Hematopoietic multipotent progenitor cell treated with erythropoietin and hydrocortisone succinate and interleukin-3 and kit ligand, for 15 days (in vitro differentiated cells): ENCODE measurements at regions not wholly inside any gene's neighbourhood (a gene's known extent, or its start where the extent isn't known, plus 50 kb on each side); places are given as distances from the start of the nearest gene placed in this dataset.
"Not testable (repeated sequence)": the region's sequence is repeated elsewhere in the genome, so short reads cannot be mapped to it uniquely, and the experiment has no call there.

Experiments
- DNase-seq: peaks from one replicate; pipeline ENCODE4 v3.0.0-alpha.2; 2015; ENCODE audit warnings: low spot score

DNA sequence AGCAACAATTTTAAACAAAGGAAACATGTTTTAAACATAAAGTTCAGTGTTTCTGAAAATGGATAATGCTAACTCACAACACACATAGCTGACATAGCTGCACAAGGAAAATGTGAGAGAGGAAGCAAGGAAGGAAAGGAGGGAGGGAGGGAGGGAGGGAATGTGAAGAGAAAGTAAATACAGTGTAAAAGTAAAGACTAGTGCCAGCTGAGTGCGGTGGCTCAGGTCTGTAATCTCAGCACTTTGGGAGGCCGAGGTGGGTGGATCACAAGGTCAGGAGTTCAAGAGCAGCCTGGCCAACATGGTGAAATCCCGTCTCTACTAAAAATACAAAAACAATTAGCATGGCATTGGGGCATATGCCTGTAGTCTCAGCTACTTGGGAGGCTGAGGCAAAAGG lies 373.7 kb upstream of the CXADR start:
- not testable (repeated sequence) for DNase-seq

DNA sequence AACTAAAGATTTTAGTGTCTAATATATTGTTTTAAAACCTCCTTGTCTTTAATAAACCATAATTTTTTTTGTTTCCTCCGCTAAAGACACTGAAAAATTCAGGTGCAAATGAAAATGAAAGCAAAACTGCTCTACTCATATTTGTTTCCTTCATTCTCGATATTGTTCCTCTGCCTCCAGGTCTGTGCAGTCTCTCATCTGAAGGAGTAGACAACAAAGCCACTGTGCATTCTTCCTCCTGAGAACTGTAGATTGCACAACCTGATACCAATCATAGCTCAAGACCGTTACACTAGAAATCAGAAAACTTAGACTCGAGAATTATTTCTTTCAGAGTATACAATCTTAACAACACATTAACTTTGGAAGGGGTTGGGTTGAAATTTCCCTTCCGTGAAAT lies 373.1 kb upstream of the CXADR start:
- DNase-seq: no peak

DNA sequence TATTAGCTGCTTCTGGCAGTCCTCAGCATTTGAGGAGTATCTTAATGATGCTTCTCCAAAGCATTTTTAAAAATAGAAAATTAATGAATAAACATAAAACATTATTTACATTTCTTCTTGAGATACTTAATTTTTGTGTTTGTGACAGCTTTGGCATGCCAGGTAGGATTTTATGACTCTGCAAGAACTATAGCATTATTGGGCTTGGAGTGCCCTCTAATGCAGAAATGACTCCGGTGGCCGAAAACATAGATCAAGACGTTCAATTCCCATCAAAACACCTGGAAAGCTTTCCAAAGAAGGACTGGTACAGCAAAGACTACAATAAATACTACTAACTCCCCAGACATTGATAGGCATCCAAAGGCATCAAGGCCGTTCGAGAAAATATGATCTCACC lies 366.4 kb upstream of the CXADR start:
- DNase-seq: no peak

DNA sequence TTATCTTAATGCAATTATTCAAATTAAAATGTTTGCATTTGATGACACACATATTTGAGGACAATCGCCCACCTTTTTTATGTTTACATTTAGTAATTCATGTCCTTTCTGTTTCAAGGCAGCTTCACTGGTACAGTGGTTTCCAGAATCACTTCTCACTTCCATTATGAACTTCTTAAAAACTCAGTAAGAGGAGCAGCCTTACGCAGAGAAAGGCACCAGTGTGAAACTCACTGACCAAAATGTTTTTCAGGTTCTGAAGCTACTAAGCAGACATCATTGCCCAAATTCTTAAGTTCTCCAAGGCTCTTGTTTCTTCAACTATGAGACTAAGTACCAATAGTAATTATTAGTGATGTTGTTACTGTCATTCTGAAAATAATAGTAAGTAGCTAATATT lies 353.1 kb upstream of the CXADR start:
- DNase-seq: no peak

DNA sequence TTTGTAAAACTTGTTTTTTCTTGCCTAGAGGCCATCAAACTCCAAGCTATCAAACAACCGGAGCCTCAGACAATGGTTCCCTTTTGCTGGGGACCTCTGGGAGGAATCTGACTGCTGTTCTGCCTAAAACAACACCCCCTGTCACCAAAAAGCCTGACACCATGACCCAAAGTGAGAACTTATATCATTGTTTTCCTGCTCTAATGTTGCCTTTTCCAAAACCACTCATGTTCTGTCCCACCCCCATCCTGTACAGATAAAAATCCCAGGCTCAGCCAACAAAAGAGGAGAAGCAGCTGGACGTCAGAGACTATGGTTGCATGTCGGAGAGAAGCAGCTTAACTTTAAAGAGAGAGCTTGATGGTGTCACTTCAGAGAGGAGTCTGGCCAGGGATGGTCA lies 327.2 kb upstream of the CXADR start:
- no peak for DNase-seq

DNA sequence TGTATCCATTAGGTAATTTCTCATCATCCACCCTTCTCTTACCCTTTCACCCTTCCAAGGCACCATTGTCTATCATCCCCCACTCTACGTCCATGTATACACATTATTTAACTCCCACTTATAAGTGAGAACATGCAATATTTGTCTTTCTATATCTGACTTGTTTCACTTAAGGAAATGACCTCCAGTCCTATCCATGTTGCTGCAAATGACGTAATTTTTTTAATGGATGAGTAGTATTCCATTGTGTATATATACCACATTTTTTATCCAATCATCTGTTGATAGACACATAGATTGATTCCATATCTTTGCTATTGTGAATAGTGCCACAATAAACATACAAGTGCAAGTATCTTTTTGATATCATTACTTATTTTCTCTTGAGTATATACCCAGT lies 322.9 kb upstream of the CXADR start:
- no peak for DNase-seq

DNA sequence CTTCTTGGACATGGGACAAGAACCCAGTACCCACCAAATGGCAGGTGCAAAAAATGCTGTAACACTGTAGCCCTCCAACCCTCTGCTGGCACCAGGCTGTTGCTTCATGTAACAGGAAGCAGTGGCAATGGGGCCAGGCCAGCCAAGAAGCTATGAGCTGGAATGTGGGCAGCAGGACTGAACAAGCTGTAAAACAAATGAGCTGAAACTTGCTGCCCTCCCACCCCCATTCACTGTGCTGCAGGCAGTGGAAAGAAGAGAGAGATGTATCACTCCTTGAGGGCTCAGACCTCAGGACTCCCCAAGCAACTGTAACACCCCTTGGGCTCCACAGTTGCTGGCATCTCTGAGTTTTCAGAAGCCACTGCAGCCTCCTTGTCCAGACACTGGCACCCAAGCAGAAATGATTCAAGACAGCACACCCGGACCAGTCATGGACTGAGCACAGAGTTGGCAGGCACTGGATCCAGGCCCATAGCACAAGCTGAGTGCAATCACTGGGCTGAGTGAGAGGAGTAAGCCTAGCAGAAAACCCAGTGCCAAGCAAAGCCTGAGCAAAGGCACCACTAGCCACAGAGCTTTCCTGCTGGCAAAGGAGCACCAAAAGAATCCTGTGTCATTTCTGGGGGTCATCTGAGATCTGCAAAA lies 321.4 kb upstream of the CXADR start:
- no peak for DNase-seq

DNA sequence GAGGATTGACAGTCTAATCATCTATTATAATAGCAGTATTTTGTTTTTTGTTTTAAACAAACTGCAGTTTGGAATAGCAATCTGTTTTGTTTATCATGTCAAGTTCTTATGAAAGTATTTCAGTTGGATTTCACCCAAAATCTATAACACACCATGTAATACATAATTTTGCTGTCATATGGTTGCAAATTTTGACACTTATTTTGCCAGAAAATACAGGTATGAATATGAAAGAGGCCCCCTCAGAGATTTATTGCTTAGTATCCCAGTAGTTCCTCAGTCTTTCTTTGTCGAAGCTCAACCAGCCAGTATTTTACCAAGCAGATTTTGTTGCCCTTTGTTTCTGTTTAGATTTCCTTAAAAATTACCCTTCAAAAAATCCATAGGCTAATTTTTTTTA lies 317.5 kb upstream of the CXADR start:
- no peak for DNase-seq

DNA sequence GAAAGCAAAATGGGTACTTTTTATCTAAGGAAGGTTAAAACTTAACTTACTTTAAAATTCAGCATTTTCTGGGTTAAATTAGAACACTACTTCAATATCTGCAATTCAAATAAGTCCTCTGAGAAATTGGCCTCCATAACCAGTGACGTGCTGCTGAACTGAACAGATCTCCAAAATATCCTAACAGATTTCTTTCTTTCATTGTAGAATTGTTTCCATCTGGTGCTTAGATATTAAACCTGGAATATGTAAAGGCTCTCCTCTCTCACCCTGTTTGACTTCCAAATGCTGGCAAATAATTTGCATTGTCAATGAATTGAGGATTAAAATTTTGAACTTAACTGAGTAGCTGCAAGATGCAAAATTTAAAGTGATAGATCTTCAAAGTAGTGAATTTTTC lies 316.9 kb upstream of the CXADR start:
- DNase-seq: no peak

DNA sequence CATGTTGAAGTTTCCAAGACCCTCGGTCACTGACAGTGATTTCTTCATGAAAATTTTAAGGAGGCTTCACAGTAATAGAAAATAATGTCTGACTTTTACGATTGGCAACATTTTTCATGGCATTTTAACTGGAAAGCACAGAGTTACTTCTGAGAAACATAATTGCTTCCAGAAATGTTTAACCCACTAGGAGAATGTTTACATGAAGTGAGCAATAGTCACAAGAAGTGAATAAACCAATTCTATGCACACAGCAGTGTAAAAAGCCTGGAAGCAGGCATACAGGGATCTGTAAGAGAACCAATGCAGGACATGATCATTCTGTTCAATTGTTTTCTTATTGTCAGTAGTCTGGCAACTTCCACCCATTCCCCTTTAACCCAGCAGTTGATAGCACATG lies 316.2 kb upstream of the CXADR start:
- no peak for DNase-seq

DNA sequence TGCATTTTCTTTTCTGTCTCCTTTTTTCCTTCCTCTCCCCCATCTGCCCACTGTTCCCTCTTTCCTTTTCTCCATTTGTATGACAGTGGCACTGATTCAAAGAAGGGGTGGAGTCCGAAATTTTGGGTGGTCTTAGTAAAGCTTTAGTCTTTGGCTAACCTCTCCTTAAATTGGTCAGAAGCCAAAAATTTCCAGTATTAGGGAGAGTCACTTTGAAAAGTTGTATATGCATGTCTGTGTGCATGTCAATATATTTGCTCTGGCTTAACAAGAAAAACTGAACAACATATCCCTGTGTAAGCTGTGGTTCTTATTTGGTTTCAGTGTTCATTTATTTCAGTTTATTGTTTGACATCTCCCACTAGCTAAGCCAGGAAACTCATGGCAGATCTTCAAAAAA lies 314.8 kb upstream of the CXADR start:
- DNase-seq: no peak

DNA sequence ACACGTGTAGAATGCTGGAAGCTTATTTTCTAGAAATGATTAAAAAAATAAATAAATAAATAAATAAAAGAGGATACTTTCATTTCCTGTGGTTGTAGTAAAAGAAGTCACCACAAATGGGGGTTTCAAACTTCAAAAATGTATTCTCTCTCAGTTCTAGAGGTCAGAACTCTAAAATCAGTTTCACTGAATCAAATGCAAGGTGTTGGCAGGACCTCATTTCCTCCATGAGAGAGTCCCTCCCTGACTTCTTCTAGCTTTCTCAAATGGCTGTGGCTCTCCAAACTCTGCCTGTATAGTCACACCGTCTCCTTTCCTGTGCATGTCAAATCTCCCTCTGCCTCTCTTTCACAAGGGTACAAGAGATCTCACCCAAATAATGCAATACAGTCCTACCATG lies 312.6 kb upstream of the CXADR start:
- DNase-seq: no peak

DNA sequence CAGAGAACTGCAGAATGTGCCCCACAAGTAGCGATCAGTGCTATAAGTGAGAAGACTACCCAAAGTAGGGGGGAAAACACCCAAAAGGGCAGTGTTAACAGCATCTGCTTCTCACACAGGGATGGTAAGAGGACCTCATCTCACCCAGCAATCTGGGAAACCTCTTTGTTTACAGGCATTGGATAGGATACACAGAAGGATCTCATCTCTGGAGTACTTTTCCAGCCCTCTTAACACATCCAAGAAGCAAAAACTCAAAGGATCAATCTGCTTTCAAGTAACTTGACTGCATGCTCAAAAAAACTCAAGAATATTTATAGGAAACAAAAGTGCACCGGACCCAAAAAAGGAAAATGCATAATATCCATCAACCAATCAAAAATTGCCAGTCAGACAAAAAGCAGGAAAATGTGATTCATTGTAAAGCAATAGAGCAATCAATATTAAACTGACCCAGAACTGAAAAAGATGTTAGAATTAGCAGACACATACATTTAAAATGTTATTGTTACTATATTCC lies 311.0 kb upstream of the CXADR start:
- no peak for DNase-seq

DNA sequence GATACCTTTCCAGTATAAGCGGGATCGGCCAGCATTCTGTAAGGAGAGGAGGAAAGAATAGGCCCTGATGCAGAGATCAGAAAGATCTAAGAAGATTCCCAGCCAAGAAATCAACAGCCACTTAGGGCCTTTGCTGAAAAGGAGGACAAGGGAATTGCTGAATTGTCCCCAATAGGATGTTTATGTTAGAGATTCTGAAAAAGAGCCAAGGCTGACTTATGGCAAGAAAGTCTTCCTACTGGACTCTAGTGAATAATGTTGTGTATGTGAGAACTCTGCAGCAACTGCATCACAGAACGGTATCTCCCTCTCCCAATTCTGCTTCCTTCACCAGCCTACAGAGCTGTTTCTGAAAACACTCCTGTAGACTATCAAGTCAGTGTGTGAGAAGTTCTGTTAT lies 298.0 kb upstream of the CXADR start:
- no peak for DNase-seq

DNA sequence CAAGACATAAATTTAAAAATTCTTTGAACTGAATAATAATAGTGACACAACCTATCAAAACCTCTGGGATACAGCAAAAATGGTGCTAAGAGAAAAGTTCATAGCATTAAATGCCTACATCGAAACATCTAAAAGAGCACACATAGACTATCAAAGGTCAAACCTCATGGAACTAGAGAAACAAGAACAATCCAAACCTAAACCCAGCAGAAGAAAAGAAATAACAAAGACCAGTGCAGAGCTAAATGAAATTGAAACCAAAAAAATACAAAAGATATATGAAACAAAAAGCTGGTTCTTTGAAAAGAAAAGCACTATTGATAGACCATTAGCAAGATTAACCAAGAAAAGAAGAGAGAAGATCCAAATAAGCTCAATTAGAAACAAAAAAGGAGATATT lies 293.8 kb upstream of the CXADR start:
- DNase-seq: not testable (repeated sequence)

DNA sequence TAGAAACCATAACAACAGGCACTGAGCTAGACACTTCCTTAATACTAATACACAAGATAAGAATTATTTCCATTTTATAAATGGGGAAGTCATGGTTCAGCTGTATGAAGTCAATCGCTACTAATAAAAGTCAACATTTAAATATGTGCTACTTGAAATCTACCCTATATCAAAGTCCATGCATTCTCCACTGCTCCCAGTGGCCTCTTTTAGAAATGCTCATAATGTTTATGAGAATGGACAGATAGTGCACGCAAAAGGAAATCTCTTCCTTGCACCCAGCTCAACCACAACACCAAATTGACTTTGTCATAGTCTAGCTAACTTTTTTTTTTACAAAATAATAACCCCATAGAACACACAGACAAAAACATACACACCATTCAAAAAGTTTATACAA lies 281.7 kb upstream of the CXADR start:
- no peak for DNase-seq

DNA sequence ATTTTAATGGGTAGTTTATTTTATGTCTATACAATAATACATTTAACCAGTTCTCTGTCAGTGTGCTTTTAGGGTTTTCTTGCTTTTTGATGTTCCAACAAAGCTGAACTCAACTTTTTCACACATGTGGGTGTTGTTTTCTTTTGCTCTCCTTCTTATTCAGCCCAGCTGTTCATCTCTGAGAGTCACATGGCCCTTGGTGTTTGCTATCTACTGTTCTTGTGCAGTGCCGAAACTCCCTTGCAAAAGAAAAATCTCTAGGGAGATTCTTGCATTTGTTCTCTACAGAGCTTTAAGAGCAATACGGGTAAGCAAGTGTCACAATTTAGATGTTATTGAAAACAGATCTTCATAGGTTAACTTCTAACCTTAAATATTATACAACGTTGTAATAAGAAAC lies 281.1 kb upstream of the CXADR start:
- DNase-seq: no peak

DNA sequence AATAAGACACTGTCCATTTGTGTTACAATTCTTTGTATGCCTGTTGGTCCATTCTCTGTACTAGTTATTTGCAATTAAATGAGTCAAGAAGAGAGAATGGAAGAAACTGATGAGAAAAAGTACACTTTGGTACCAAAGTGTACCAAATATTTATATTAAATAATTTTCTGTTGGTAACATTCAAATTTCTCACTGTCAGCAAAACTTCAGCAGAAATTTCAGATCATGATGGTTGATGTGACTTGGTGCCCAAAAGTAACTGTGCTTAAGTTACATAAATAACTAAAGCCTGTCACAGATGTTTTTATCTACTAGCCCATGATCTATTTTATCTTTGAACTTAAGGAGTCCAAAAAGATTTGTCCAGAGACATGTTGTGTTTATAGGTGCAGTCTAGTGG lies 274.4 kb upstream of the CXADR start:
- no peak for DNase-seq

DNA sequence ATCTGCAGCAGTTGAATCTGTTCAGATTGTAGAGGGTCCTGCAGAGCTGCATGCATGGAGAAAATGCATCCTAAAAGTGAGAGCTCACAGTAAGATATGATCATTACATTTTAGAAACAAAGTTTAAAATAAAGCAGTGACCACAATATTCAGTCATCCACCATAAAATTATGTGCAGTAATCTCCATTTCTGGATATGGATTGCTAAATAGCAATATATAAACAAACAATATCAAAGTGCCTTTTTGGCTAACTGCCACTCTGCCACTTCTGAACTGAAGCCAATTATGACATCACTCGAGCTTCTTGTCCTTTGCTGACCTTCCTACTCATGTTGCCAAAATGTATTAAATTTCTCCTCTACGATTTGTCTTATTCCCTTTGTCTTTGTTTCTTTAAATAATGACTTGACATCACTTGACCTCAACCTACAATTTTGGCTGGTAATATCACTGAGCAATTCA lies 262.0 kb upstream of the CXADR start:
- no peak for DNase-seq

DNA sequence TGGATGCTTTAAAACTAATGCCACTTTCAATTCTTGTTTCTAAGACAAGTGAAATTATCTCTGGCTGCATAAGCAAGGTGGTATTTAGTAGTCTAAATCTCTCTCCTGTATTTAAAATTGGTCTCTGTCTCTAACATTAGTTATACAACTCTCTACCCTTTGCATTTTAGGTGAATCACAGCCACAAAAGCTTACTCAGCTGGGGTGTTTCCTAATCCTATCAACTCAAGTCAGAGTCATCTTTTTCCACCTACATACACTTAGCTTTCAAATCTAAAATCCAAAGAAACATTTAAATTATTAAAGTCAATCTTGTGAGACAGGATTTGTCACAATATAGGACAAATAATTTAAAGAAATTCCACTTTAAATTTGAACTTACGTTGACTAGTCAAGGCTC lies 255.1 kb upstream of the CXADR start:
- no peak for DNase-seq

DNA sequence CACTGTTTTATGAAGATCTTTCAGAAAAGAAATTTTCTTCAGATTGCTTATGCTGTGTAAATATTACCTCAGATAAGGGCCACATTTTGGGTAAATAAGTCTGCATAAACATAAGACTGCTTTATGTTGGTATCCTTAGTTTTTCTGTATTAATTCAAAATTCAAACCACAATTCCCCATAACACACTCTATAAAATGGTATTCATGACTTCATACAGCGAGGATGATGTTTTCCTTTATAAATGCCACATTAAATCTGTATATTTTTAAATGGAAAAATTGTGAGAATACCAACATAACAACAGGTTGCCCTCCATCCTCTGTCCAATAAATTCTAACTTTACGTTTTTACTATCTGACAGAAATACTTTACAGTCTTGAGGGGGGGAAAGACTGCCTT lies 248.7 kb upstream of the CXADR start:
- DNase-seq: no peak

DNA sequence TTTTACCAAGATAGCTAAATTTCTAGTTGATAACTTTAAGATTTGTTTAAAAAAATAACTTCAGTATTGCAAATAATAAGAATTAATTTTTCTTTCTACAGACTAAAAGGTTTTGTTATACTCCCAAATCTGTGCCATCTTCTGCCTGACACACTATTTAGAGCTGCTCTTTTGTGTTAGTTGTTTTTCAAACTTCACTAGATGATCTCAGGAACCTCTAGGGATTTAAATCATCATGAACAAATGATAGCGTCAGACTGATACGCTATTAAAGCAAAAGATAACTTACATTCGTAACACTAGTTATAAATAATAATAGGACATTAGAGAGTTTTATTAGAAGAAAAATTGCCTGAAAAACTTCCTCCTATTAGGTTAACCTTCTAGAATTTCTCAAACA lies 243.1 kb upstream of the CXADR start:
- DNase-seq: no peak

DNA sequence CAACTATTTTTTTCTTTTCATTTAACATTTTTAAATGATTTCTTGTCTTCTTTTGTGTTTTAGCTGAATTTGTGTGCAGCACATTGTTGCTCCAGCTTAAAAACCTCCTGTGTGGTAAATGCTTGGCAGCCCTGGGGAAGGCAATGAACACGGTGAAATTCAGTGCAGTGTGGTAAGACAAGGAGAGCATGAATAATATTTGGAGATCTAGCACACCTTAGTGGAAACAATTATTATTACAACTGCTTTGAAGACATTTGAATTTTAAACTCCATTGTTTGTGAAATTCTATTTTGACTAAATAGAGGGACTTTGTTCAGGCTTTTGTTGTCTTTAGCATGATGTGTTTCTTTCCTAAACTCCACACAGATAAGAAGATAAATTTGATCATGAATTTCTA lies 242.6 kb upstream of the CXADR start:
- DNase-seq: no peak

DNA sequence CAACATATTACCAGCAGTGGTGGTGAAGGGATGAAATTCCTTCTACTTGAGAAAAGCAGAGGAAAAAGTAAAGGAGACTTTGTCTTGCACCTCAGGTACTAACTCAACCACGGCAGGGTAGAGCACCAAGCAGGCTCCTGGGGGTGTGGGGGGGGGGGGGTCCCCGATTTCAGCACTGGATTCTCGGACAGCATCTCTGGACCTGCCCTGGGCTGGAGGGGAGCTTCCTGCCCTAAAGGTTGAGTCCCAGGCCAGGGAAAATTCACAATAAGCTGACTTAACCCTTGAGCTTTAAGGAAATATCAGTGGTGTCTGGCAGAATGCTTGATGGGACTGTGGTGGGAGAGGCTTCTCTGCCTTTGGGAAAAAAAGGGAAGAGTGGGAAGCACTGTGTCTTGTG lies 233.2 kb upstream of the CXADR start:
- DNase-seq: no peak
